ENCODE measurements at regions not wholly inside any gene's neighbourhood (a gene's known extent, or its start where the extent isn't known, plus 50 kb on each side); places are given as distances from the start of the nearest gene placed in this dataset.

DNA sequence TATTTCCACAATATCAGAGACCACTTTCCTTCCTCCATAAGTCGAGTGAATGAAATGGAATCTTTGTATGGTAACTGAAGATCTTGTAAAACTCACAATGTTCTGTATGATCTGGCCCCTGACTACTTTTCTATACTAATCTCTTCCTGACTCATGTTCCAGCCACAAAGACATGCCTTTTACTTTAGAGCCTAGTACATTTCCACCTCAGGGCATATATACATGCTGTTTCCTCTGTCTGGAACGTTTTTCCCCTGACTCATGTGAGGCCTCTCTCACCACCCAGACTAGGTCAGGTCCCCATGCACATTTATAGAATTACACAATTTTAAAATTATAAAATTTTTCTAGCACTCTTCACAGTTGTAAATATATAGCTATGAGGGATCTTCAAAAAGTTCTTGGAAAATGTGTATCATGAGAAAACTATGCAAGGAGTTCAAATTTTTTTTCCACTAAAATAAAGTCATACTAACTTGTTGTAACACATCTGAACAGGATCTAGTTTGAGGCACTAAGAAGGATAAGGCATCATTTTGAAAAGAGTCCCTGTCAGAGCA lies 208.8 kb downstream of the SH2D1A start:
- no peaks in the 10 kb centered on the region for H3K27me3 ChIP-seq (ENCODE audit: insufficient read depth, insufficient read length)
- no peaks in the 10 kb centered on the region for H3K36me3 ChIP-seq (ENCODE audit: insufficient read depth, insufficient read length, low read length)
- no peak overlapping the region for H3K4me3 ChIP-seq (ENCODE audit: insufficient read length, low read depth)
- no peak for TF ChIP-seq SUZ12 (IDR thresholded peaks at IDR 0.05; ENCODE audit: extremely low read depth, insufficient read depth, insufficient read length)
- no peak for TF ChIP-seq ZNF274 (IDR thresholded peaks at IDR 0.05; ENCODE audit: low read depth, low read length)
- DNase-seq (ENCODE audit: low read depth, low spot score) = no peak
- no peak overlapping the region for H3K9ac ChIP-seq (ENCODE audit: insufficient read length, low read depth)
- no peaks in the 10 kb centered on the region for H3K4me1 ChIP-seq (ENCODE audit: insufficient read depth, insufficient read length)
- no peaks in the 10 kb centered on the region for H3K9me3 ChIP-seq (ENCODE audit: insufficient read depth, low read length)

DNA sequence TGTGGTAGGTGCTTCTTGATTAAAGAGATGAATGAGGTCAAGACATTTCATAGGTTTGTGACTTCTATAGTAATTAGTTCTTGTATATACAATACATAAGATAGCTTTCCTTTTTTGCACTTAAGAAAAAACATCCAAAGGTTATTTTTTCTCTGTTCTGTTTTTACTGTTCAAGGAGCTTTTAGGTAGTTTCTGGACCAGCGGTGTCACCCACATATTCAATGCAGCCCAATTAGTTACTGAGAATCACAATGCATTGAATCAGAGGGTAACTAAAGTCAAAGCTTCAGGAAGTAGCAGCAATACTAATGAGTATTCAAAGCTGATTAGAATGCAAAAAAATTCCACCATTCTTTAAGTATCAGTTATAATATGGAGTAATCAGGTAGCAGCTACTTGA lies 211.6 kb downstream of the SH2D1A start:
- Histone ChIP-seq H3K36me3 (ENCODE audit: insufficient read depth, insufficient read length, low read length) (no peaks in the 10 kb centered on the region), H3K9ac (ENCODE audit: insufficient read length, low read depth) (no peak overlapping the region), H3K4me3 (ENCODE audit: insufficient read length, low read depth) (no peak overlapping the region), H3K4me1 (ENCODE audit: insufficient read depth, insufficient read length) (no peaks in the 10 kb centered on the region), H3K27me3 (ENCODE audit: insufficient read depth, insufficient read length) (no peaks in the 10 kb centered on the region), H3K9me3 (ENCODE audit: insufficient read depth, low read length) (no peaks in the 10 kb centered on the region)
- no peak for DNase-seq (ENCODE audit: low read depth, low spot score)
- no peak for TF ChIP-seq YY1 (IDR thresholded peaks at IDR 0.05; ENCODE audit: insufficient read depth, insufficient read length)
- no peak for TF ChIP-seq ZNF274 (IDR thresholded peaks at IDR 0.05; ENCODE audit: low read depth, low read length)
- no peak for TF ChIP-seq SUZ12 (IDR thresholded peaks at IDR 0.05; ENCODE audit: extremely low read depth, insufficient read depth, insufficient read length)

DNA sequence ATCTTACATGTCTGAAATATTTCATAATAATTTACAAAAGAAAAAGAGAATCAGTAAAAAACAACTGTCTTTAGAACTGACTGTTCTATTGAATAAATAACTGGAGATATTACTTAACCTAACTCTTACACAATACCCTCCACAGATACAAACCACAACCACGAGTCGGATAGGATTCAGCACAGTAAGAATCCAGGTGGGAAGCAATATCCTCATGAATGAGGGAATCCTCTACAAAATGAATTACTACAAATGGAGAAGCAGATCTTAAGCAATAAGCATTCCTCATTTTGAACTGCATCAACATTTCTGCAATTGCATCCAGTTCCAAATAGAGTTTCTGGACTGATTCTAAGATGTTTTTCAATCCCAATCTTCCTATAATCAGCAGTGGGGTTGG lies 227.1 kb downstream of the SH2D1A start:
- Histone ChIP-seq H3K9me3 (ENCODE audit: insufficient read depth, low read length) (no peaks in the 10 kb centered on the region), H3K4me3 (ENCODE audit: insufficient read length, low read depth) (no peak overlapping the region), H3K36me3 (ENCODE audit: insufficient read depth, insufficient read length, low read length) (no peaks in the 10 kb centered on the region), H3K9ac (ENCODE audit: insufficient read length, low read depth) (no peak overlapping the region), H3K4me1 (ENCODE audit: insufficient read depth, insufficient read length) (no peaks in the 10 kb centered on the region), H3K27me3 (ENCODE audit: insufficient read depth, insufficient read length) (no peaks in the 10 kb centered on the region)
- TF ChIP-seq YY1 (IDR thresholded peaks at IDR 0.05; ENCODE audit: insufficient read depth, insufficient read length) = no peak
- TF ChIP-seq SUZ12 (IDR thresholded peaks at IDR 0.05; ENCODE audit: extremely low read depth, insufficient read depth, insufficient read length) = no peak
- no peak for TF ChIP-seq ZNF274 (IDR thresholded peaks at IDR 0.05; ENCODE audit: low read depth, low read length)
- DNase-seq (ENCODE audit: low read depth, low spot score) = no peak

DNA sequence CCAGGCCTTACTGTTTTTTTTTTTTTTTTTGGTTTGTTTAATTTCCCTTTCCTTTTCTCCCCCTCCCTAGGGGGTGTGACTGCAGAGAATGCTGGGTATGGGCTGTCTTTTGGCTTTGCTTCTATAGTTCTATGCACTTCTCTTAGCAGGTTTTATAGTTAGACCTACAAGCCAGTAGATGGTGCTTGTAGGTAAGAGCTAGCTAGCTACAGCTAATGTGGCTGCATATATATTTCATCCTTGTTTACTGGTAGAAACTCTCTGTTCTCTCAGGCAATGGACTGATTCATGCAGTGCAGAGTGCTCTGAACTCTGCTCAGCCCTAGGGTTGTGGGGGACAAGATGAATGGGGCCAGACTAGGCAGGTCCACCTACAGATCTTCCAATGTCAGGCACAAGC lies 246.4 kb downstream of the SH2D1A start:
- no peak for DNase-seq (ENCODE audit: low read depth, low spot score)
- Histone ChIP-seq H3K36me3 (ENCODE audit: insufficient read depth, insufficient read length, low read length) (no peaks in the 10 kb centered on the region), H3K4me3 (ENCODE audit: insufficient read length, low read depth) (no peak overlapping the region), H3K27me3 (ENCODE audit: insufficient read depth, insufficient read length) (no peaks in the 10 kb centered on the region), H3K9me3 (ENCODE audit: insufficient read depth, low read length) (no peaks in the 10 kb centered on the region), H3K9ac (ENCODE audit: insufficient read length, low read depth) (no peak overlapping the region), H3K4me1 (ENCODE audit: insufficient read depth, insufficient read length) (no peaks in the 10 kb centered on the region)
- TF ChIP-seq ZNF274 (IDR thresholded peaks at IDR 0.05; ENCODE audit: low read depth, low read length) (no peak), SUZ12 (IDR thresholded peaks at IDR 0.05; ENCODE audit: extremely low read depth, insufficient read depth, insufficient read length) (no peak)

DNA sequence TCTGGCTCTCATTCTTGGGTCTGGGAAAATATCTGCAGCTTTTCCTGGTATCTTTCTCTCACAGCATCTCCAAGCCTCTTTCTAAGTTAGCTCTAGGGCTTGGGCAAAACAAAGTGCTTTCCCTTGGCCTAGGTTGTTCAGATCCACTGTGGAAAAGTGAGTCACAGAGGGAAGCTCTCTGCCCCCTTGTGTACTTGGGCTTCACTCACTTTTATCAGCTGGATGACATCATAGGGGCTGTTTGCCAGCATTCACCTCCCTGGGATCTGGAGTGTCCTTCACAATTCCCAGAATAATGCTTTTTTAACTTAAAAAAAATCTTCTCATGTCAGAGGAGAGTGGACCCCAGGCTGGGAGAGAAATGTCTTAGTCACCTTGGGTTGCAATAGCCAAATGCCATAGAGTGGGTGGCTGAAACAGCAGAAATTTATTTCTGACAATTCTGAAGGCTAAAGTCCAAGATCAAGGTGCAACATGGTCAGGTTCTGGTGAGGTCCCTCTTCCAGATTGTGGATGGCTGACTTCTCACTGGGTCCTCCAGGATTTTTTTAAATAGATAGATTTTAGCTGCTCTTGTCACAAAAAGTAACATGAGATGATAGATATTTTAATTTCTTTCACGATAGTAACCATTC lies 247.8 kb downstream of the SH2D1A start:
- Histone ChIP-seq H3K9ac (ENCODE audit: insufficient read length, low read depth) (no peak overlapping the region), H3K4me1 (ENCODE audit: insufficient read depth, insufficient read length) (no peaks in the 10 kb centered on the region), H3K27me3 (ENCODE audit: insufficient read depth, insufficient read length) (no peaks in the 10 kb centered on the region), H3K9me3 (ENCODE audit: insufficient read depth, low read length) (no peaks in the 10 kb centered on the region), H3K4me3 (ENCODE audit: insufficient read length, low read depth) (no peak overlapping the region), H3K36me3 (ENCODE audit: insufficient read depth, insufficient read length, low read length) (no peaks in the 10 kb centered on the region)
- TF ChIP-seq YY1 (IDR thresholded peaks at IDR 0.05; ENCODE audit: insufficient read depth, insufficient read length) (no peak), SUZ12 (IDR thresholded peaks at IDR 0.05; ENCODE audit: extremely low read depth, insufficient read depth, insufficient read length) (no peak), ZNF274 (IDR thresholded peaks at IDR 0.05; ENCODE audit: low read depth, low read length) (no peak)
- DNase-seq (ENCODE audit: low read depth, low spot score) = no peak

DNA sequence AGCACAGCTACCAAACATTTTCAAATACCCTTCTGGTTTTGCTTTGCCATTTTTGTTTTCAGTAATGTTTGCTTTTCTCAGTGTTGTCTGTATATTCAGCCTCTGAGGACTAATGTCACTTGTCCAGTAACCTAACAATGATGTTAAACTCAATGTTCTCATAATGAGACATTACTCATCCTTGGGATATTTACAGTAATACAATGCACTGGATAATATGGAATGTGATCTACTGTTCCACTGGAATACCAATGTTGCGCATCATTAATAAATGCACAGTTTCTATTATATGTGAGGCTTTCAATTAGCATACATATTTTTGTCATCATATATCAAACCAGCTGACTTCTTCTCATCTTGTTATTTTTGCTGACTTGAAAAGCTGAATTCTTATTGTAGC lies 259.1 kb downstream of the SH2D1A start:
- Histone ChIP-seq H3K27me3 (ENCODE audit: insufficient read depth, insufficient read length) (no peaks in the 10 kb centered on the region), H3K4me3 (ENCODE audit: insufficient read length, low read depth) (no peak overlapping the region)

DNA sequence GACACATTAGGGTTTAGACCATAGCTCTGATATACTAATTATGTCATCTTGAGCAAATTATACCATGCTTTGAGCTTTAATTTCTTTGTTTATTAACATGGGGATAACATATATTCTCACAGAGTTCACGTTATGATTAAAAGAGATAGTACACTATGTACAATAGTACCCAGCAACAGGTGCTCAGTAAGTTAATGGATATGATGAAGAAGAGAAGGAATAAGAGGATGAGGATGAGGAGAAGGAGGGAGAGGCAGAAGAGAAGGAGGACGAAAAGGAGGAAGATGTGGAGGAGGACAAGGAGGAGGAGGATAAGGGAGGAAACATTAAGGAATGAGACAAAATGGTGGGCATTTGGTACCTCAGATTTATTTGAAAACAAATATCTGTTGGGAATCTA lies 260.4 kb downstream of the SH2D1A start:
- Histone ChIP-seq H3K9me3 (ENCODE audit: insufficient read depth, low read length) (no peaks in the 10 kb centered on the region), H3K27me3 (ENCODE audit: insufficient read depth, insufficient read length) (no peaks in the 10 kb centered on the region), H3K9ac (ENCODE audit: insufficient read length, low read depth) (no peak overlapping the region), H3K4me3 (ENCODE audit: insufficient read length, low read depth) (no peak overlapping the region), H3K36me3 (ENCODE audit: insufficient read depth, insufficient read length, low read length) (no peaks in the 10 kb centered on the region), H3K4me1 (ENCODE audit: insufficient read depth, insufficient read length) (no peaks in the 10 kb centered on the region)
- TF ChIP-seq SUZ12 (IDR thresholded peaks at IDR 0.05; ENCODE audit: extremely low read depth, insufficient read depth, insufficient read length) (no peak), YY1 (IDR thresholded peaks at IDR 0.05; ENCODE audit: insufficient read depth, insufficient read length) (no peak), ZNF274 (IDR thresholded peaks at IDR 0.05; ENCODE audit: low read depth, low read length) (no peak)
- DNase-seq (ENCODE audit: low read depth, low spot score) = no peak

More for the DNA sequence above, 259.1 kb downstream of the SH2D1A start:
- Histone ChIP-seq H3K9ac (ENCODE audit: insufficient read length, low read depth) (no peak overlapping the region), H3K4me1 (ENCODE audit: insufficient read depth, insufficient read length) (no peaks in the 10 kb centered on the region), H3K9me3 (ENCODE audit: insufficient read depth, low read length) (no peaks in the 10 kb centered on the region), H3K36me3 (ENCODE audit: insufficient read depth, insufficient read length, low read length) (no peaks in the 10 kb centered on the region)
- TF ChIP-seq ZNF274 (IDR thresholded peaks at IDR 0.05; ENCODE audit: low read depth, low read length) (no peak), SUZ12 (IDR thresholded peaks at IDR 0.05; ENCODE audit: extremely low read depth, insufficient read depth, insufficient read length) (no peak), YY1 (IDR thresholded peaks at IDR 0.05; ENCODE audit: insufficient read depth, insufficient read length) (no peak)
- DNase-seq (ENCODE audit: low read depth, low spot score) = no peak
